Neural cell (in vitro differentiated cells): ENCODE measurements at regions not wholly inside any gene's neighbourhood (a gene's known extent, or its start where the extent isn't known, plus 50 kb on each side); places are given as distances from the start of the nearest gene placed in this dataset.

ENCODE experiments used
- H2AFZ ChIP-seq: fragments of 200-600, 300-800 bp; sonication (generic), shearing (Covaris generic); 2 replicates; pipeline ENCODE4 v1.6.0; 2014; ENCODE audit warnings: low read depth, mild to moderate bottlenecking, antibody characterized with exemption, low read length, moderate library complexity
- H3F3A ChIP-seq: fragments of 200-600 bp; shearing (Covaris generic); 2 replicates; pipeline ENCODE4 v1.6.1; 2016; ENCODE audit warnings: mild to moderate bottlenecking, moderate library complexity, mixed read lengths, antibody characterized with exemption, low read length; ENCODE audit not compliant: insufficient read depth, poor library complexity, severe bottlenecking
- H3K27ac ChIP-seq: fragments of 200-600, 300-800 bp; sonication (generic), shearing (Covaris generic); 2 replicates; pipeline ENCODE4 v1.5.1; 2014; ENCODE audit warnings: mild to moderate bottlenecking, low read length, moderate library complexity
- H3K27me3 ChIP-seq: fragments of 300-800, 200-600 bp; sonication (generic), shearing (Covaris generic); 2 replicates; pipeline ENCODE4 v1.6.0; 2014; ENCODE audit warnings: mild to moderate bottlenecking, low read depth, low read length, moderate library complexity; ENCODE audit not compliant: insufficient read depth
- H3K36me3 ChIP-seq: fragments of 300-800, 200-600 bp; sonication (generic), shearing (Covaris generic); 2 replicates; pipeline ENCODE4 v1.5.1; 2014; ENCODE audit warnings: mild to moderate bottlenecking, antibody characterized with exemption, low read length, moderate library complexity; ENCODE audit not compliant: insufficient read depth
- H3K4me2 ChIP-seq: fragments of 300-800, 200-600 bp; sonication (generic), shearing (Covaris generic); 2 replicates; pipeline ENCODE4 v1.6.0; 2014; ENCODE audit warnings: mild to moderate bottlenecking, low read length
- H3K4me3 ChIP-seq: fragments of 300-800, 200-600 bp; sonication (generic), shearing (Covaris generic); 2 replicates; pipeline ENCODE4 v1.5.1; 2014; ENCODE audit warnings: mild to moderate bottlenecking, low read length, moderate library complexity
- H3K79me2 ChIP-seq: fragments of 200-600 bp; shearing (Covaris generic); replicated peaks from 2 replicates; pipeline ENCODE4 v1.6.0; 2014; ENCODE audit warnings: mild to moderate bottlenecking, low read length, moderate library complexity; ENCODE audit not compliant: insufficient read depth
- H3K9ac ChIP-seq: fragments of 300-800, 200-600 bp; sonication (generic), shearing (Covaris generic); 2 replicates; pipeline ENCODE4 v1.6.1; 2016; ENCODE audit warnings: mild to moderate bottlenecking, low read length, mixed read lengths
- H3K9me2 ChIP-seq: fragments of 200-600 bp; shearing (Covaris generic); 2 replicates; pipeline ENCODE4 v1.6.1; 2016; ENCODE audit warnings: mild to moderate bottlenecking, low read length, mixed read lengths; ENCODE audit not compliant: insufficient read depth
- H3K9me3 ChIP-seq: fragments of 200-600, 300-800 bp; sonication (generic), shearing (Covaris generic); 2 replicates; pipeline ENCODE4 v1.6.1; 2016; ENCODE audit warnings: mild to moderate bottlenecking, mixed run types, low read length, moderate library complexity, mixed read lengths
- H4K20me1 ChIP-seq: fragments of 200-600 bp; shearing (Covaris generic); 2 replicates; pipeline ENCODE4 v1.6.1; 2016; ENCODE audit warnings: mild to moderate bottlenecking, mixed run types; ENCODE audit not compliant: insufficient read depth
- CTCF ChIP-seq: fragments of 450-650 bp; IDR thresholded peaks from 2 replicates; pipeline ENCODE4 v1.5.1; 2014; ENCODE audit warnings: antibody characterized with exemption, mild to moderate bottlenecking, moderate library complexity; ENCODE audit not compliant: poor library complexity, severe bottlenecking
- EP300 ChIP-seq: fragments of 450-650 bp; conservative IDR thresholded peaks from 2 replicates; pipeline ENCODE4 v1.6.1; 2014; ENCODE audit warnings: antibody characterized with exemption, mild to moderate bottlenecking, moderate library complexity; ENCODE audit not compliant: poor library complexity, severe bottlenecking
- EZH2 ChIP-seq: fragments of 200-600, 300-800 bp; shearing (Covaris generic), sonication (generic); IDR thresholded peaks from 2 replicates; pipeline ENCODE4 v1.6.1; 2014; ENCODE audit warnings: antibody characterized with exemption, low read length, borderline replicate concordance, mild to moderate bottlenecking; ENCODE audit not compliant: insufficient read depth, poor library complexity, severe bottlenecking
- MXI1 ChIP-seq: fragments of 450-650 bp; conservative IDR thresholded peaks from 2 replicates; pipeline ENCODE4 v1.6.1; 2014; ENCODE audit warnings: antibody characterized with exemption, mild to moderate bottlenecking; ENCODE audit not compliant: poor library complexity, severe bottlenecking
- POLR2AphosphoS5 ChIP-seq: IDR thresholded peaks from 2 replicates; pipeline ENCODE4 v1.6.1; 2012
- RAD21 ChIP-seq: fragments of 450-650 bp; conservative IDR thresholded peaks from 2 replicates; pipeline ENCODE4 v1.6.1; 2014; ENCODE audit warnings: antibody characterized with exemption, mild to moderate bottlenecking, moderate library complexity
- REST ChIP-seq: IDR thresholded peaks from 2 replicates; pipeline ENCODE4 v1.6.1; 2012; ENCODE audit warnings: borderline replicate concordance
- SMC3 ChIP-seq: fragments of 450-650 bp; conservative IDR thresholded peaks from 2 replicates; pipeline ENCODE4 v1.6.1; 2014; ENCODE audit warnings: antibody characterized with exemption, mild to moderate bottlenecking, moderate library complexity; ENCODE audit not compliant: poor library complexity
- TAF1 ChIP-seq: IDR thresholded peaks from 2 replicates; pipeline ENCODE4 v1.6.1; 2012; ENCODE audit warnings: low read depth

- no peak overlapping the region for H3K4me3 ChIP-seq
- H3K9me2 ChIP-seq = no peaks in the 10 kb centered on the region
- H3K27me3 ChIP-seq = no peaks in the 10 kb centered on the region
- H3F3A ChIP-seq = no peaks in the 10 kb centered on the region
- H3K79me2 ChIP-seq = no peaks in the 10 kb centered on the region
- H3K36me3 ChIP-seq = no peaks in the 10 kb centered on the region
- H3K9me3 ChIP-seq = no peaks in the 10 kb centered on the region
- no peak overlapping the region for H3K9ac ChIP-seq
- TF ChIP-seq REST (no peak), CTCF (no peak), EP300 (no peak)
- no peaks in the 10 kb centered on the region for H4K20me1 ChIP-seq
- no peak overlapping the region for H2AFZ ChIP-seq
- no peak overlapping the region for H3K27ac ChIP-seq
- no peak overlapping the region for H3K4me2 ChIP-seq
These were observed 207.9 kb downstream of the MYLK4 start for GRCh38 chr6:2542858-2543218.

- H2AFZ ChIP-seq = no peak overlapping the region
- H3F3A ChIP-seq = no peaks in the 10 kb centered on the region
- H3K27me3 ChIP-seq = no peaks in the 10 kb centered on the region
- TF ChIP-seq RAD21 (no peak), SMC3 (no peak), EP300 (no peak), REST (no peak), POLR2AphosphoS5 (no peak), EZH2 (no peak), CTCF (no peak), MXI1 (no peak), TAF1 (no peak)
- no peak overlapping the region for H3K4me3 ChIP-seq
- no peaks in the 10 kb centered on the region for H4K20me1 ChIP-seq
- H3K9me3 ChIP-seq = no peaks in the 10 kb centered on the region
- no peaks in the 10 kb centered on the region for H3K36me3 ChIP-seq
- no peaks in the 10 kb centered on the region for H3K9me2 ChIP-seq
- H3K27ac ChIP-seq = no peak overlapping the region
- no peaks in the 10 kb centered on the region for H3K79me2 ChIP-seq
- no peak overlapping the region for H3K4me2 ChIP-seq
- no peak overlapping the region for H3K9ac ChIP-seq
These were observed 208.4 kb downstream of the MYLK4 start for GRCh38 chr6:2542101-2542857.
